Mesothelial cell of epicardium (in vitro differentiated cells): ENCODE measurements at regions not wholly inside any gene's neighbourhood (a gene's known extent, or its start where the extent isn't known, plus 50 kb on each side); places are given as distances from the start of the nearest gene placed in this dataset.
"Not testable (repeated sequence)": the region's sequence is repeated elsewhere in the genome, so short reads cannot be mapped to it uniquely, and the experiment has no call there.

ENCODE experiments used
- DNase-seq, 2 experiments: peaks; one replicate each; pipeline ENCODE4 v3.0.0; 2021; ENCODE audit warnings: low spot score in 2 of 2; ENCODE audit not compliant: unreplicated experiment in 2 of 2
- H3K27ac Mint-ChIP-seq: 2 replicates; pipeline ENCODE4 v1.8.0; 2021; ENCODE audit warnings: mixed read lengths
- H3K27me3 Mint-ChIP-seq: 2 replicates; pipeline ENCODE4 v1.8.0; 2021; ENCODE audit warnings: low read depth, mixed read lengths
- H3K36me3 Mint-ChIP-seq: 2 replicates; pipeline ENCODE4 v1.8.0; 2021; ENCODE audit warnings: mixed read lengths
- H3K4me1 Mint-ChIP-seq: 2 replicates; pipeline ENCODE4 v1.8.0; 2021; ENCODE audit warnings: mixed read lengths
- H3K4me3 Mint-ChIP-seq: 2 replicates; pipeline ENCODE4 v1.8.0; 2021; ENCODE audit warnings: mild to moderate bottlenecking, moderate library complexity, mixed read lengths
- H3K9me3 Mint-ChIP-seq: 2 replicates; pipeline ENCODE4 v1.8.0; 2021; ENCODE audit warnings: mixed read lengths

DNA sequence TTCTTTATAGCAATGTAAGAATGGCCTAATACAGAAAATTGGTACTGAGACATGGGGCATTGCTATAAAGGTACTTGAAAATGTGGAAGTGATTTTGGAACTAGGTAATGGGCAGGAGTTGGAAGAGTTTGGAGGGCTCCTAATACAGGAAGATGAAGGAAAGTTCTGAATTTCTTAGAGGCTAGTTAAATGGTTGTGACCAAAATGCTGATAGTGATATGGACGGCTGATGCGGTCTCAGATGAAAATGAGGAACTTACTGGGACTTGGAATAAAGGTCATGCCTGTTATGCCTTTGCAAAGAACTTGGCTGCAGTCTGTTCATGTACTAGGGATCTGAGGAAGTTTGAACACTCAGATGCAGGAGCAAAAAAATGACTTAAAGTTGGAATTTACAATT, 132.2 kb upstream of the ZNG1F start:
- not testable (repeated sequence) for H3K36me3 Mint-ChIP-seq, H3K4me1 Mint-ChIP-seq, H3K27ac Mint-ChIP-seq, H3K9me3 Mint-ChIP-seq, H3K27me3 Mint-ChIP-seq, DNase-seq, H3K4me3 Mint-ChIP-seq

DNA sequence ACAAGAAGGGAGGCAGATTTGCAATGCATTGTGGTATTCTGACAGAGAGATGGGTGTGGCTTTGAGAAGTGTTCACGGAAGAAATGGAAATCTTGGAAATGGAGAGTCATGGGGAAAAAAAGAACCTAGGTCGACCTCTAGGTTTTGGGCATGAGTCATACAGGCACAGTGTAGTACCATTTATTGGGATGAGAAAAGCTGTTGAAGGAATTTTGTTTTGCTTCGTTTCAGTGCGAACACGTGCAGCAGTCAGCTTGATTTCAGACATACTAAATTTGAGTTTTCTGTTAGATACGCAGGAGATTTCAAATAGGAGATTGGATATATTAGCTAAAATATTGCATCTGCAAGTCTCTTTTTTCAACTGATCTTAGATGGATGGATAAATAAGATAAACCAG, 119.8 kb upstream of the ZNG1F start:
- H3K27me3 Mint-ChIP-seq: peaks cover 10% of the 10 kb centered on the region
- not testable (repeated sequence) for H3K4me1 Mint-ChIP-seq, H3K36me3 Mint-ChIP-seq, H3K4me3 Mint-ChIP-seq, DNase-seq, H3K9me3 Mint-ChIP-seq, H3K27ac Mint-ChIP-seq

DNA sequence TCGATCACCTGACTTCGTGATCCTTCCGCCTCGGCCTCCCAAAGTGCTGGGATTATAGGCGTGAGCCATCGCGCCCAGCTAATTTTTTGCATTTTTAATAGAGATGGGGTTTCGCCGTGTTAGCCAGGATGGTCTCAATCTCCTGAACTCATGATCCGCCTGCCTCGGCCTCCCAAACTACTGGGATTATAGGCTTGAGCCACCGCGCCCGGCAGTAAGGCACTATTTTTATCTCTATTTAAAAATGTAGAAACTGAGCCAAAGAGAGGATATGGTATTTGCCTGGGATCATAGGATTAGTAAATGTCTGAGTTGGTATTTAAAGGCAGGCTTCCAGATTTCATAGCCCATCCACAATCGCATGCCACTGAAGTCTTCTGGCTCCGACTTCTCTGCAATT, 96.6 kb upstream of the ZNG1F start:
- not testable (repeated sequence) for H3K27ac Mint-ChIP-seq, H3K36me3 Mint-ChIP-seq, DNase-seq

DNA sequence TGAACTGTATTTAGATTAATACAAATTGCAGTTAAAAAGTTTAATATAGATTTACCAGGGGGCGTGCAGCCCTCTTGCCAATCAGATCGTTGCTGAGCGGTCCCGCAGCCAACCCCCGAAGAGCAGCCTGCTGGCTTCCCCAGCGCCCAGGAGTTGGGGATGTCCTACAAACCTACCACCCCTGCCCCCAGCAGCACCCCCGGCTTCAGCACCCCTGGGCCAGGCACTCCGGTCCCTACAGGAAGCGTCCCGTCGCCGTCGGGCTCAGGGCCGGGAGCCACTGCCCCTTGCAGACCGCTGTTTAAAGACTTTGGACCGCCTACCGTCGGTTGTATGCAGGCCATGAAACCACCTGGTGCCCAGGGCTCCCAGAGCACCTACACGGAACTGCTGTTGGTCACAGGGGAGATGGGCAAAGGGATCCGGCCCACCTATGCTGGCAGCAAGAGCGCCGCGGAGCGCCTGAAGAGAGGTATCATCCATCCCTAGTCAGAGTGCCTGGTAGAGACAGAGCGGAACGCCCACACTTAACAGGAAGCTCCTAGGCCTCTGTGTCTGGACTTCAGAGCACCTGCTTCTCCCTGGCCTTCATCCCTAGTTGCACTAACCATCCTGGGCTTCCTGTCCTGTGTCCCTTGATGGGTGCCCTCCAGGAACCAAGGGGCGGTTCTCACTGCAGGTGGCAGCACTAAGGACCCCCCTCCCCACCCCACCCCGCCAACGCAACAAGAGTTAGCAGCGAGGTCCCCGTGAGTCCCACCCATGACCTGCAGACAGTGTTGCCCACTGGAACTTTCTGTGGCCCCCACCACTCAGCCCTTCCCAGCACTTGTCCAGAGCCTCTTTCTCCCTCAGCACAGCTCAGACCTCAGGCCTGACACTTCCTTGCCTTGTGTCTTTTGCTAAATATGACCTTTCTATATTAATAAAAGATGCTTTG, 91.5 kb upstream of the ZNG1F start:
- H3K9me3 Mint-ChIP-seq, H3K4me3 Mint-ChIP-seq, H3K36me3 Mint-ChIP-seq, H3K27ac Mint-ChIP-seq, H3K4me1 Mint-ChIP-seq, DNase-seq, H3K27me3 Mint-ChIP-seq: not testable (repeated sequence)

More for the DNA sequence above, 96.6 kb upstream of the ZNG1F start:
- H3K4me1 Mint-ChIP-seq, H3K27me3 Mint-ChIP-seq, H3K9me3 Mint-ChIP-seq, H3K4me3 Mint-ChIP-seq: not testable (repeated sequence)

DNA sequence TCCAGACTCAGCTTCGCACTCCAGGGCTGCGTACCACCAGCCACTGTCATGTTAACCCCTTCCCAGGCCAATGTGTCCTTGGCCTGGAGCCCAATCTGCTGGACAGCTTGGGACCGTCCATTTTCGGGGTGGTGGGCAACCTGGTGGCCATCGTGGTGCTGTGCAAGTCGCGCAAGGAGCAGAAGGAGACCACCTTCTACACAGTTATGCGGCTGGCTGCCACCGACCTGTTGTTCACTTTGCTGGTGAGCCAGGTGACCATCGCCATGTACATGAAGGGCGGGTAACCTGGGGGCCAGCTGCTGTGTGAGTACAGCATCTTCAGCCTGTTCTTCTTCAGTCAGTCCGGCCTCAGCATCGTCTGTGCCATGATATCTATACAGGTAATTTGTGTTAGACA, 90.3 kb upstream of the ZNG1F start:
- not testable (repeated sequence) for H3K27me3 Mint-ChIP-seq, H3K9me3 Mint-ChIP-seq, H3K4me3 Mint-ChIP-seq, H3K36me3 Mint-ChIP-seq, H3K27ac Mint-ChIP-seq, H3K4me1 Mint-ChIP-seq, DNase-seq

DNA sequence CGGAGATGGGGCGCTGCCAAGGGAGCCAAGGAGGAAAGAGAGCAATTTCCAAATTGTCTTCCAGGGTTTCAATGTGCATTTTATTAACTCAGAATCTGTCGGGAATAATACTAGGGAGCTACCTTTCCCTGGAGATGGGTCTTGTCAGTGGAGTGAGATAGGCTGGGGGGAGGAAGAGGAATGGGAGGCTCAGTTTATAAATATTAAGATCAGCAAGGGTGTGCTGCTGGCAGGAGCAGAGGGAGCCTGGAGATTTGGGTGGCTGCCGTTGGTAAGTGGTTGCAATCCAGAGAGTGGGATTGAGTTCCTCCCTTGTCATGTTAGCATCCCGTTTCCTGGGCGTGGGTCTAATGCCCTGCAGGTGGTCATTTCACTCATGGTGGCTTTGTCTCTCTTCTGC, 89.9 kb upstream of the ZNG1F start:
- H3K4me1 Mint-ChIP-seq, H3K36me3 Mint-ChIP-seq, DNase-seq, H3K4me3 Mint-ChIP-seq, H3K9me3 Mint-ChIP-seq, H3K27me3 Mint-ChIP-seq, H3K27ac Mint-ChIP-seq: not testable (repeated sequence)

DNA sequence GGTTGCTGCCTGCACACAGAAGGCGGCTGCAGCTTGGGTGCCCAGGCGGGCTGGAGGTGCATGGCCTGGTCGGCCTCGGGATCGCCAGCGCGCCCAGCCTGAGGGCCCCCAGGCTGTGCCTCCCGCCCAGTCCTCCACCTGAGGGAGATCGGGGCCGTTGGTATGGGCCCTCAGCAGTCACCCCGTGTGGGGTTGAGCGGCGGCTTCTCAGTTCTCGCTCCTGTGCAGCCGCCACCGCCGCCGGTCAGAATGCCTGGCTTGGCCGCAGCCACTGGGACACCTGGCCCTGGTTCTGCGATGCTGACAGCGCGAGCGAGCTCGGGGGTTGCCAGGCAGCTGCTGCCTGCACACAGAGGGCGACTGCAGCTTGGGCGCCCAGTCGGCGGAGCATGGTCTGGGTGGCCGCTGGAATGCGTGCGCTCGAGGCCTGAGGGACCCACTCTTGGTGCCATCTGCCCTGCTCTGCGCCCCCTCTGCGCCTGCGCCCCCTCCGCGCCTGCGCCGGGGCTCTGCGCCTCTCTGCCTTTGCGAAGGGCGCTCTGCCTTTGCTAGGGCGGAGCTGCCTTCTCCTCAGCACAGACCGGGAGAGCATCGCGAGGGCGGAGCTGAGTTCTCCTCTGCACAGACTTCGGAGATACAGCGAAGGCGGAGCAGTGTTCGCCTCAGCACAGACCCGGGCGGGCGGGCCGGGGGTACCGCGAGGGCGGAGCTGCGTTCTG, 84.6 kb upstream of the ZNG1F start:
- H3K9me3 Mint-ChIP-seq, H3K4me1 Mint-ChIP-seq, H3K27ac Mint-ChIP-seq, H3K27me3 Mint-ChIP-seq, H3K36me3 Mint-ChIP-seq: not testable (repeated sequence)
- peak; percentile 58 to 82 for DNase-seq
- peak overlapping the region; percentile 66 for H3K4me3 Mint-ChIP-seq

DNA sequence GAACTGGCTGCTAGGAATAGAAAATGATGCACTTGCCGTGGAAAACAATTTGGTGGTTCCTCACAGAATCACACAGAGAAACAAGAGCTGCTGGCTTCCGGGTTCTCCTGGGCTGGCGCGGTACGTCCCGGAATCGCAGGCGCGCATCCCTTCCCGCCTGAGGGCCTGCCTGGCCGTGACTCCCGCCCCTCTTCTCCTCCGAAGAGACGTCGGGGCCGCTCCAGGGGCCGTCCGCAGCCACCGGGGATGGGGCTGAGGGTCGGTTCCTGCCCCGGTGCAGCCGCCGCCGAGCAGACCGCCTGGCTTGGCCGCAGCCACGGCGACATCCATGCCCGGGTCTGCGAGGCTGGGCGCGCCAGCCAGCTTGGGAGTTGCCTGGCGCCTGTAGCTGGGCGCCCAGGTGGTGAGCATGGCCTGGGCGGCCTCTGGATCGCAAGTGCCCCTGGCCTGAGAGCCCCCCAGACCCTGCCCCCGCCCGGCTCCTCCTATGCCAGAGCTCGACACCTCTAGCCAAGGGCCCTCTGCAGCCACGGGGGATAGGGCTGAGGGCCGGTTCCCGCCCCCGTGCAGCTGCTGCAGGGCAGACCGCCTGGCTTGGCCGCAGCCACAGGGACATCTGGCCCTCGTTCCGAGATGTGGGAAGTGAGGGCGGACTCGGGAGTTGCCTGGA, 83.9 kb upstream of the ZNG1F start:
- not testable (repeated sequence) for H3K4me1 Mint-ChIP-seq, H3K9me3 Mint-ChIP-seq, H3K27me3 Mint-ChIP-seq, H3K27ac Mint-ChIP-seq, H3K36me3 Mint-ChIP-seq
- DNase-seq: peak in 1 of 2 experiments; percentile 57
- peak overlapping the region; percentile 51 for H3K4me3 Mint-ChIP-seq

DNA sequence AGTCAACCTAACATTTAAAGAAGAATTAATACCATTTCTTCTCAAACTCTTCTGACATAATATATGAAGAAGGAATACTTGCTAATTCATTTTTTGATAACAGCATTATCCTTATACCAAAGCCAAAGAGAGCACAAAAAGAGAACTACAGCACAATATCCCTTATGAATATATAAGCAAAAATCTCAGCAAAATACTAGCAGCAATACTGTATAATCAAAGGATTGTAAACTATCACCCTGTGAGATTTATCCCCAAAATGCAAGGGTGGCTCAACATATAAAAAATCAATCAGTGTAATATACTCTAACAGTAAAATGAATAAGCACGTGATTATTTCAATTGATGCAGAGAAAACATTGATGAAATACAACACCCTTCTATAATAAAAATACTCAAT, 81.9 kb upstream of the ZNG1F start:
- H3K36me3 Mint-ChIP-seq: not testable (repeated sequence)

DNA sequence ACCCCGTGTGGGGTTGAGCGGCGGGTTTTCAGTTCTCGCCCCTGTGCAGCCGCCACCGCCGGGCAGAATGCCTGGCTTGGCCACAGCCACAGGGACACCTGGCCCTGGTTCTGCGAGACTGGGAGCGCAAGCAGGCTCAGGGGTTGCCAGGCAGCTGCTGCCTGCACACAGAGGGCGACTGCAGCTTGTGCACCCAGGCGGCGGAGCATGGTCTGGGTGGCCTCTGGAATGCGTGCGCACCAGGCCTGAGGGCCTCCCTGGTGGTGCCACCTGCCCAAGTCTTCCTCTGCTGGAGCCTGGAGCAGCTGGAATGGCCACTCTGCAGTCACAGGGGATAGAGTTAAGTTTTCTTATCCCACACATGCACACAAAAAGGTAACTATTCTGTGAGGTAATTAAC, 80.4 kb upstream of the ZNG1F start:
- H3K4me1 Mint-ChIP-seq, H3K27me3 Mint-ChIP-seq, H3K9me3 Mint-ChIP-seq, DNase-seq, H3K36me3 Mint-ChIP-seq, H3K27ac Mint-ChIP-seq, H3K4me3 Mint-ChIP-seq: not testable (repeated sequence)

More for the DNA sequence above, 81.9 kb upstream of the ZNG1F start:
- not testable (repeated sequence) for DNase-seq, H3K4me3 Mint-ChIP-seq, H3K4me1 Mint-ChIP-seq, H3K9me3 Mint-ChIP-seq, H3K27ac Mint-ChIP-seq
- H3K27me3 Mint-ChIP-seq: peaks cover 12% of the 10 kb centered on the region

DNA sequence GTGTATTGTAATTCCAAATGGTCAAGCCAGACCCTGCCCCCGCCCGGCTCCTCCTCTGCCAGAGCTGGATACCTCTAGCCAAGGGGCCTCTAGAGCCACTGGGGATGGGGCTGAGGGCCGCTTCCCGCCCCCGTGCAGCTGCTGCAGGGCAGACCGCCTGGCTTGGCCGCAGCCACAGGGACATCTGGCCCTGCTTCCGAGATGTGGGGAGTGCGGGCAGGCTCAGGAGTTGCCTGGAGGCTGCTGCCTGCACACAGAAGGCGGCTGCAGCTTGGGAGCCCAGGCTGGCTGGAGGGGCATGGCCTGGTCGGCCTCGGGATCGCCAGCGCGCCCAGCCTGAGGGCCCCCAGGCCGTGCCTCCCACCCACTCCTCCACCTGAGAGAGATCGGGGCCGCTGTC, 79.9 kb upstream of the ZNG1F start:
- not testable (repeated sequence) for H3K4me3 Mint-ChIP-seq, H3K36me3 Mint-ChIP-seq, H3K27ac Mint-ChIP-seq, H3K4me1 Mint-ChIP-seq, H3K27me3 Mint-ChIP-seq, H3K9me3 Mint-ChIP-seq, DNase-seq

DNA sequence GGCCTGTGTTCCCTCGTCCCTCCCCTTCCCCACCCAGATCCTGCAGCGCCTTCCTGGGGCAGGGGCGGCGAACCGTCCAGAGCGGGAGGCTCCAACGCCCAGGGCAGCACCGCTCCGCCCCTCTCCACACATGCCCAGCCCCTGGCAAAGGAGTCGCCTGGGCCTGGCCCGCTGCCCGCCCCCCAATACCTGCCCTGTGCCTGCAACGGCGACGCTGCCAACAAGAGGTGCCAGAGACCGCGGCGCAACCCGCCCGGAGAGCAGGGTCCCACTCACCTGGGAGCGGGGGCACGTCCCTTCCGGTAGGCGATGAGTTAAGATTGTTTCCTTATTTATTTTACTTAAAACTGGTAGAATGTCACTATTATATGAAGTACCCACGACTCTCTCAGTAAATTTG, 77.5 kb upstream of the ZNG1F start:
- H3K4me1 Mint-ChIP-seq, DNase-seq, H3K36me3 Mint-ChIP-seq, H3K9me3 Mint-ChIP-seq, H3K27ac Mint-ChIP-seq, H3K27me3 Mint-ChIP-seq, H3K4me3 Mint-ChIP-seq: not testable (repeated sequence)

DNA sequence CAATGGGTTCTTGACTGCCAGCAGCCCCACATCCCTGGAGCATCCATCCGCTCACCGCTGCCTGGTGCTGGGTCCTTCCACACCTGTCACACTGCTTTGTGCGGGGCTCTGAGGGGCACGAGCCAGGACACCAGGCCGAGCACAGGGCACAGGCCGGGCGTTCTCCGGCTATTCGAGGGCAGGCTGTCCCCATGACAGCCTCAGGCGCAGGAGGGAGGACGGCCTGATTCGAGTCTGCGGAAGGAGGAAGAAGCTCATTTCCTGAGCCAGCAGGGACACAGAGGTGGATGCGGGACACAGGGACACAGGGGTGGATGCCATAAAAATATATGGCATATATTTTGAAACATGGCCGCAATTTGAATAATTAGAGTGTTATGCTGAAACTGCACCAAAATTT, 76.9 kb upstream of the ZNG1F start:
- not testable (repeated sequence) for H3K4me3 Mint-ChIP-seq, DNase-seq, H3K4me1 Mint-ChIP-seq, H3K27me3 Mint-ChIP-seq, H3K9me3 Mint-ChIP-seq, H3K36me3 Mint-ChIP-seq, H3K27ac Mint-ChIP-seq

DNA sequence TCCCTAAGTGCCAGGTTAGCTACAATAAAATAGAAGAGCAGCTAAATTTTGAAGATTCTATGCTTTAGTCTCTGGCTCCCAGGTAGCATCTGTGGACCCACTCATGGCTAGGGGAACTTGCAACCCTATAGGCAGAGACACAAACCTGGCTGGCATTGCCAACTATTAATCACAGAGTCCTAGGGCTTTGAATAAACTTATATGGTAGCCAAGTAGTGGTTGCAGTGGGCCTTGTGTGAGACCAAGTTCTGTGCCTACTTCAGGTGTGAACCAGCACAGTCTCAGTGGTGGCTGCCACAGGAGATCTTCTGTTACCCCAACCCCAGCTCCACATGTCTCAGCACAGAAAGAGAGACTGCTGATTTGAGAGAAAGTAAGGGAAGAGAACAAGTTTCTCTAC, 62.9 kb upstream of the ZNG1F start:
- not testable (repeated sequence) for H3K27me3 Mint-ChIP-seq, H3K4me1 Mint-ChIP-seq, H3K4me3 Mint-ChIP-seq, H3K36me3 Mint-ChIP-seq, DNase-seq, H3K27ac Mint-ChIP-seq
- H3K9me3 Mint-ChIP-seq: peaks cover 46% of the 10 kb centered on the region
